K562 (cell line): ENCODE measurements at regions not wholly inside any gene's neighbourhood (a gene's known extent, or its start where the extent isn't known, plus 50 kb on each side); places are given as distances from the start of the nearest gene placed in this dataset.

ENCODE experiments used
- HOXB6 ChIP-seq: fragments of 250-450 bp; sonication (Bioruptor Pico); IDR thresholded peaks from 2 replicates; pipeline ENCODE4 v1.5.1; 2022; ENCODE audit warnings: mild to moderate bottlenecking, borderline replicate concordance
- KAT2B ChIP-seq: IDR thresholded peaks from one replicate; pipeline ENCODE4 v1.6.1; 2012; ENCODE audit warnings: low read depth, mild to moderate bottlenecking, control low read depth, inconsistent platforms, low read length, moderate library complexity
- KLF10 ChIP-seq: fragments of 250-450 bp; sonication (Bioruptor Pico); IDR thresholded peaks from 2 replicates; pipeline ENCODE4 v1.6.1; 2021; ENCODE audit warnings: matching md5 sums
- MCM7 ChIP-seq, 2 experiments: fragments of 450-650 bp; IDR thresholded peaks; 2 replicates each; pipeline ENCODE4 v1.6.1; 2016 to 2018
- PATZ1 ChIP-seq: fragments of 250-450 bp; sonication (Bioruptor Pico); IDR thresholded peaks from 2 replicates; pipeline ENCODE4 v1.5.0; 2020; ENCODE audit warnings: mild to moderate bottlenecking, borderline replicate concordance
- SMARCE1 ChIP-seq: fragments of 450-650 bp; IDR thresholded peaks from 2 replicates; pipeline ENCODE4 v1.7.1; 2016; ENCODE audit warnings: mild to moderate bottlenecking
- SOX6 ChIP-seq: fragments of 450-650 bp; IDR thresholded peaks from 2 replicates; pipeline ENCODE4 v1.6.1; 2014; ENCODE audit warnings: mild to moderate bottlenecking
- SP2 ChIP-seq: IDR thresholded peaks from 2 replicates; pipeline ENCODE4 v1.6.1; 2011; ENCODE audit warnings: mild to moderate bottlenecking, low read depth, low read length, moderate library complexity; ENCODE audit not compliant: poor library complexity, severe bottlenecking; ENCODE audit errors: extremely low read depth
- ZNF57 ChIP-seq: fragments of 450-650 bp; formaldehyde crosslinking; IDR thresholded peaks from 2 replicates; pipeline ENCODE4 v1.4.0; 2020; ENCODE audit warnings: mild to moderate bottlenecking, moderate library complexity
- ZNF740 ChIP-seq, 3 experiments: fragments of 200-800 bp in 1 of 3; sonication (Bioruptor generic) in 1 of 3; sonication (generic) in 1 of 3; formaldehyde crosslinking in 1 of 3; IDR thresholded peaks; 2 replicates each; pipeline versions ENCODE4 v1.6.1 to v1.8.0; 2016 to 2022; ENCODE audit warnings: mild to moderate bottlenecking in 2 of 3, missing compliant biosample characterization in 2 of 3, missing genetic modification characterization in 2 of 3, missing genetic modification reagents in 1 of 3

- TF ChIP-seq ZNF740 (CRISPR knock-in tag; IDR thresholded peaks at IDR 0.05) (no peak), ZNF740 (tag; IDR thresholded peaks at IDR 0.05) (no peak), PATZ1 (CRISPR knock-in tag) (no peak), SP2 (no peak), HOXB6 (no peak), SOX6 (no peak), MCM7 (IDR thresholded peaks at IDR 0.05) (no peak), ZNF57 (CRISPR knock-in tag) (no peak), KLF10 (CRISPR knock-in tag) (no peak), KAT2B (no peak), SMARCE1 (no peak)
Observed at GRCh38 chr14:101223561-101224162, 320.1 kb upstream of the RTL1 start (continued).
